GM19239 (cell line): ENCODE measurements at regions not wholly inside any gene's neighbourhood (a gene's known extent, or its start where the extent isn't known, plus 50 kb on each side); places are given as distances from the start of the nearest gene placed in this dataset.
A peak's percentile ranks its signal among the peaks of the same experiment; 100 is the strongest.

Experiments
- DNase-seq: peaks from one replicate; pipeline ENCODE4 v3.0.0; 2011; ENCODE audit warnings: low spot score; ENCODE audit not compliant: insufficient read length
- FAIRE-seq: peaks from 2 replicates; lab custom pipeline; 2011; peaks lifted over from hg19 to GRCh38; lab: Jason Lieb, UNC

GRCh38 chr2:30310371-30310770, 79.0 kb downstream of the LBH start:
- peak; percentile 45 for FAIRE-seq
- DNase-seq, result no peak

DNA sequence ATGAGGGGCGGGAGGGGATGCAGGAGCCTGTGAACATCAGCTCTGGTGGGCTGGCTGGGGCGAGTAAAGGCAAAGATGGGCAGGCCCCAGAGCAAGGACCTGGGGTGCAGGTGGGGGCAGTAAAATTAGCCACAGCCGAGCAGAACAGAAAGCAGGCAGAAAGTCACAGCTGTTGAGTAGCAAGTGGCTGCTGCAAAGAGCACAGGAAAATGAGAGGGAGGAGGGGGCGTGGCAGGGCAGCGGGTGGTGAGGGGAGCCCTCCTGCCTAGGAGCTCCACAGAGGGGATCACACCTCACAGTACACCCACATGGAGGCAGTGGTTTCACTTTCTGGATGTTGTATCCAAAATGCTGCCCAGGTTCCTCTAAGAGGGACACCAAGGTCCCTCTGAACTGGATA, 79.6 kb downstream of the LBH start:
- no peak for DNase-seq
- FAIRE-seq, result peak; percentile 68

- FAIRE-seq (no peak), DNase-seq (no peak)
Observed at GRCh38 chr2:30311711-30312110, 80.4 kb downstream of the LBH start.

DNA sequence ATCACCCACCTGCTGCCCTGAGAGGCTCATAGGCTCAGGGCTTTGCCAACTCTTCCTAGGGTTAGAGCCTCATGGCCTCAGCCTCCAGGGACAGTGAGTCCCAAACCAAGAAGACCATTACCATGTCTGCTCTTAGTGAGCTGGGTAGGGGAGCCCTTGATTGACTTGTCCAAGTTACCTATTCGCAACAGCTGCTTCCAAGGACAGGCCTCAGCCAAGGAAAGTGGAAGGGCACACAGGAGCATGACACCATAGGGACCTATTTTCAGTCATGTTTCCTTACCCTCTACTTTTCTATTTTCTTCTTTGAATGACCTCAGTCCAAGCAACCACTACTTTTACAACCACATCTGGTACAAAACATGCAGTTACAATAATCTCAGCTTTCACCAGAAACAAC, 81.6 kb downstream of the LBH start:
- FAIRE-seq, result no peak
- no peak for DNase-seq

DNA sequence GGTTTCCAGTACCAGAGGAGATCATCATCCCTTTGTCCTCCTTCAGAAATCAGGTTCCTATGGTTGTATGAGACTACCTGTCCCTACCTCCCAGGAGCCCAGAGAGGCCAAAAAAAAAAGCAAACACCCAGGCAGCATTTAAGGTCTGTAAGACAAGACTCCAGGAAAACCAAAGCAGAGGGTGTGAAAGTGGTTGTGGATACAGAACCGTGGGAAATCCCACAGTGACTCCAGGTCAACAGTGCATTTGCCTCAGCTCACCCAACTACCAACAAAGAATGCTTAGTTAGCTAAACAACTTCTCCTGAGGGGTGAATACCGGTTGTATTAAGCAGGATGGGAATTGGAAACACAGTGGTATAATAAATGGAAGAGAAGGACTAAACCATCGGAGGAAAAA, 83.6 kb downstream of the LBH start:
- FAIRE-seq (no peak), DNase-seq (no peak)

- FAIRE-seq (no peak), DNase-seq (no peak)
Observed at GRCh38 chr2:30315391-30316063, 84.2 kb downstream of the LBH start.

GRCh38 chr2:30316408-30316807, 85.1 kb downstream of the LBH start:
- DNase-seq (no peak), FAIRE-seq (no peak)

- no peak for FAIRE-seq
Observed at GRCh38 chr2:30318987-30319782, 87.9 kb downstream of the LBH start.

DNA sequence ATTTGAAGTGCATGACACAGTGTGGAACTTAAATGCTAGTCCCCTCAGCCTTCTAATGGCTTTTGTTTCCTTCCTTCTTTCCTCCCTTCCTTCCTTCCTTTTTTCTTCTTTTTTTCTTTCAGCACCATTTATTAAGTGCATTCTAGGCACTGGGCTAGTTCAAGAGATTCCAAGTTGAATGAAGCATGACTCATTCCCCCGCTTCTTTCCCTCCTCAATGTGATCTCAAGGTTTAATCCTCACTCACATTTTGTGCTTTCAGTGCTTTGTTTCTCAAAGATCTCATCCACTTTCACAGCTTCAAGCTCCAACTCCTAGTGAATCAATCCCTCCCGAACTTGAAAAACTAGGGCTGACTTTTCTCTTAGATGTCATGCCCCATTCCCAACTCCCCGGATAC, 90.1 kb downstream of the LBH start:
- no peak for FAIRE-seq
- no peak for DNase-seq

More at GRCh38 chr2:30318987-30319782, 87.9 kb downstream of the LBH start:
- no peak for DNase-seq

DNA sequence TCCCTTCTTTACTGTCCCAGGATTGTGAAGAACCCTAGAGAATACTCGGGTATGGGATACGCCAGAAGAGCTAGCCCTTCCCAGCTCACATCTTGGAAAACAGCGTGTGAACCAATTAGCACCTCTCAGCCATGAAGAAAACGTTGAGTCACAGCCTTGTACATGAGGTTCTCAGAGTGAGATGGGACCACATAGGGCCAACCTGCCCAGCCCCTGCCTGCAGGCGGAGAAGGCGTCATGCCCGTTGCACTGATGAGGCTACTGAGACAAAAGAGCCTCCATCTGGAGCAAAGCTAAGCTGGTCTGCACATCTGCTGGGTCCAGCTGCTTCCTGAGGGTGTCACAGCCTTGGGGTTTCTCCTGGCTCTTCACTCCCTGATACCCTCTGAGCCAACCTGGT, 92.2 kb downstream of the LBH start:
- FAIRE-seq (no peak), DNase-seq (no peak)

GRCh38 chr2:30324245-30324908, 93.0 kb downstream of the LBH start:
- DNase-seq (no peak), FAIRE-seq (no peak)

DNA sequence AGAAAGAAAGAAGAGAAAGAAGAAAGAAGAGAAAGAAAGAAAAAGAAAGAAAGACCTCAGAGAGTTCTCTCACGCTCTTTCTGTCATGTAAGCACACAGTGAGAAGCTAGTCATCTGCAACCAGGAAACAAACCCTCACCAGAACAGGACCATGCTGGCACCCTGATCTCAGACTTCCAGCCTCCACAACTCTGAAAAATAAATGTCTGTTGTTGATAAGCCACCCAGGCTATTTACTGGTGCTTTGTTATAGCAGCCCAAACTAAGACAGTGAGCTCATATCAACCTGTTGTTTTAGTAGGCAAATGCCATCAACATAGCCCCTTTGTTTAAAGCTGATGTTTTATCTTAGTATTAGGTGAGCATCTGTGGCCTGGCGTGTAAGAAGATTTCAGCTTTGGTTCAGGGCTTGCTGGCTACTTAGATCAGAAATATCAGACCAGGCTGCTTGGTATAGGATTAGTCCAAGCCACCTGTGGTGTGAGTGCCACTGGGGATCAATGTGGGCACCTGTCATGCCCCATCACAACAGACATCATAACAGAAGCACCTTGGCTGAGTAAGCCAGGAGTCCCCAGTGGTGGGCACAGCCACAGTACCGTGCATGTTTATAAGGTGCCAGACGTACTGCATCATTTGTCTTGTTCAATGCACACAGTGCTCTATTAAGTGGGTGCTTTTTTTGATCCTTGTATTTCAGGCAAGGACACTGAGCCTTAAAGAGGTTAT, 94.4 kb downstream of the LBH start:
- DNase-seq (no peak), FAIRE-seq (no peak)

DNA sequence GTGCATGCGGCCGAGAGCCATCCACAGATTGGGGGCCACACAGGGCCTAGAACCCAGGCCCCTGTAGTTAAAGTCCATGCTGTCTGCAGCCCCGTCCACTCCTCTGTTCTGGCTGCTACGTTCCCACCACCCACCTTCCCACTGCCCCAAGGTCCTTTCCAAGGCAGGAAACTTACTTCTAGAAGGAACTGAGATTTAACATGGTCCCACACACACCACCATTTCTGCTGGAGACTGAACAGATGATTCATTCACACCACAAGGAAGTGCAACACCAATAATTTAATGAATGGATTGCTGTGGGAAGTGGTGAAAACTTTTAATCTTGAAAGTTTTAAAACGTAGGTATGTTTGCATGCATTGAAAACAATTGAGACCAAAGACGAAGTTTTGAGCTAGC, 95.2 kb downstream of the LBH start:
- FAIRE-seq, result no peak
- DNase-seq, result no peak

GRCh38 chr2:30331038-30331437, 99.7 kb downstream of the LBH start:
- FAIRE-seq, result no peak
- DNase-seq, result no peak

- FAIRE-seq (no peak), DNase-seq (no peak)
Observed at GRCh38 chr2:30331869-30332268, 100.5 kb downstream of the LBH start.

- FAIRE-seq (peak; percentile 42), DNase-seq (no peak)
Observed at GRCh38 chr2:30332791-30333453, 101.6 kb downstream of the LBH start.

- DNase-seq (no peak), FAIRE-seq (peak; percentile 45)
Observed at GRCh38 chr2:30334762-30335363, 103.5 kb downstream of the LBH start.

DNA sequence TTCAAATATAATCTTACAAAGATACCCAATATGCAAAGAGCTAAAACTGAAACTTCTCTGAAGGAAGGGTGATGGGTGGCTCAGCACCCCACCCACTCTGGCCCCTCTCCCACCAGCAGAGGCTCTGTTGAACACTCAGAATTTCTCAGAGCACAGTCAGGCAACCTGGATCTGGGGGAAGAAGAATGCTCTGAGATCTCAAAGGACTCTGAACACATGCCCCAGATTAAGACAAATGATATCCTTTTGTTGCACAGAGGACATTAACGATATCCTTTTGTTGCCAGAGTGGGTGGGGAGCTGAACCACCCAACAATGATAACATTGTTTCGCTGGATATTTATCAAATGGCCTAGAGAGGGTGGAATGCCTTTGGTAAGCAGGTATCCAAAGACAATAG, 104.8 kb downstream of the LBH start:
- DNase-seq (no peak), FAIRE-seq (no peak)

DNA sequence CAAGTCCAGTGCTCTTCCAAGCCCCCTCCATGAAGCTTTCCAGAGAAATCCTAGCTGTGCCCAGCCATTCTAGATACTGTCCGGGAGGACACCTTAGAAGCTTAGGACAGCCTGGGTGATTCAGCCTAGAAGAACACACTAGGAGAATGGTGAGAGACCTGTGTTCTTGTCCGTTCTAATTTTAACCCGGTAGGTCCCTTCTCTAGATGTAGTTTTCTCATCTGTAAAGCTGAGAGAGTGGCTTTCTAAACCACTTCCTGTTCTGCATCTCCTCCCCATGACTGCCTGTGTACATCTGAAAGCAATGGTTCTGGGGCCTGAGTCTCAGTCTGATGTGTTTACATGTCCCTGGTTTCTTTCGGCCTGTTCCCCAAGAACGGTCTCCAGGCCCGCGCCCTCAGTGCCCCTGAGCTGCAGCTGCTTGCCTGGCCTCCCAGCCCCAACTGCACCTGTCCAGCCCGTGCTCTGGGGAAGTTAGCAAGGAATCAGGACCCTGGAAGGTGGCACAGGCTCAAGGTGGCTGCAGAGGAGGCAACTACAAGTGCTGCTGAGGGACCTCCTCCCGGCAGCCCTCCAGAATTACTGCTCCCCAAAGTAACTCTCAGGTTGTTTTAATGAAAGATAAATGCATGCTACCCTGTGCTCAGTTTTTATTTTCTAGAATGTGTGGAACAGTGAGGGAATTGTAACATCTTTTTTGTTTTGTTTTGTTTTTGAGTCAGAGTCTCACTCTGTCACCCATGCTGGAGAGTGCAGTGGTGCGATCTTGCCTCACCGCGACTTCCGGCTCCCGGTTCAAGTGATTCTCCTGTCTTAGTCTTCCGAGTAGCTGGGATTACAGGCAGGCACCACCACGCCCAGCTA, 105.9 kb downstream of the LBH start:
- DNase-seq, result peak; percentile 67
- FAIRE-seq, result peak; percentile 93
